Fibroblast of lung (primary cell): ENCODE measurements at regions not wholly inside any gene's neighbourhood (a gene's known extent, or its start where the extent isn't known, plus 50 kb on each side); places are given as distances from the start of the nearest gene placed in this dataset.

Experiments used
- DNase-seq, 2 donors: peaks; one replicate each; pipeline versions ENCODE4 v3.0.0 to v3.0.0-alpha.2; 2010; ENCODE audit warnings: low read depth in 2 of 2
- H2AFZ ChIP-seq: 2 replicates; pipeline ENCODE4 v1.5.1; 2012; ENCODE audit warnings: low read length, control low read depth, inconsistent platforms
- H3K27ac ChIP-seq: 2 replicates; pipeline ENCODE4 v1.5.1; 2011; ENCODE audit warnings: low read length, control low read depth; ENCODE audit not compliant: insufficient read depth
- H3K27me3 ChIP-seq: 2 replicates; pipeline ENCODE4 v1.5.1; 2011; ENCODE audit warnings: mild to moderate bottlenecking, low read length; ENCODE audit not compliant: control insufficient read depth, insufficient read depth
- H3K36me3 ChIP-seq: 2 replicates; pipeline ENCODE4 v1.5.1; 2011; ENCODE audit warnings: low read length; ENCODE audit not compliant: control insufficient read depth, insufficient read depth
- H3K4me1 ChIP-seq: 2 replicates; pipeline ENCODE4 v1.5.1; 2011; ENCODE audit warnings: low read length; ENCODE audit not compliant: control insufficient read depth, insufficient read depth; ENCODE audit errors: extremely low read depth
- H3K4me2 ChIP-seq: 2 replicates; pipeline ENCODE4 v1.5.1; 2011; ENCODE audit warnings: low read length, control low read depth; ENCODE audit not compliant: insufficient read depth; ENCODE audit errors: extremely low read depth
- H3K4me3 ChIP-seq, 4 experiments: fragments of 200-600 bp in 1 of 4; sonication (generic) in 1 of 4; replicated peaks in 1 of 4; 2 replicates each; pipeline ENCODE4 v1.5.1; 2011 to 2016; ENCODE audit warnings: low read length in 4 of 4, low read depth in 3 of 4, mild to moderate bottlenecking in 3 of 4, control low read depth in 2 of 4, inconsistent platforms in 1 of 4, mixed read lengths in 1 of 4; ENCODE audit not compliant: insufficient read depth in 1 of 4; ENCODE audit errors: control extremely low read depth in 1 of 4
- H3K79me2 ChIP-seq: 2 replicates; pipeline ENCODE4 v1.5.1; 2012; ENCODE audit warnings: mild to moderate bottlenecking, low read length, inconsistent platforms; ENCODE audit not compliant: control insufficient read depth, insufficient read depth
- H3K9ac ChIP-seq: 2 replicates; pipeline ENCODE4 v1.5.1; 2011; ENCODE audit warnings: mild to moderate bottlenecking, low read length, control low read depth; ENCODE audit not compliant: insufficient read depth
- H3K9me3 ChIP-seq: 2 replicates; pipeline ENCODE4 v1.5.1; 2012; ENCODE audit warnings: low read depth, low read length; ENCODE audit not compliant: control insufficient read depth, insufficient read depth
- H4K20me1 ChIP-seq: 2 replicates; pipeline ENCODE4 v1.5.1; 2011; ENCODE audit warnings: low read length; ENCODE audit not compliant: control insufficient read depth, insufficient read depth; ENCODE audit errors: extremely low read depth
- EZH2 ChIP-seq: IDR thresholded peaks from 2 replicates; pipeline ENCODE4 v1.5.1; 2012; ENCODE audit warnings: low read length, control low read depth, mild to moderate bottlenecking; ENCODE audit errors: missing control alignments
- TF ChIP-seq, protein P1 (sequence below), 2 donors: IDR thresholded peaks in 1 of 2; conservative IDR thresholded peaks in 1 of 2; 1 replicate in 1 of 2; 2 replicates in 1 of 2; pipeline ENCODE4 v1.5.1; 2011 to 2012; ENCODE audit warnings: low read length in 2 of 2, control low read depth in 1 of 2, inconsistent platforms in 1 of 2, low read depth in 1 of 2, mild to moderate bottlenecking in 1 of 2

DNA sequence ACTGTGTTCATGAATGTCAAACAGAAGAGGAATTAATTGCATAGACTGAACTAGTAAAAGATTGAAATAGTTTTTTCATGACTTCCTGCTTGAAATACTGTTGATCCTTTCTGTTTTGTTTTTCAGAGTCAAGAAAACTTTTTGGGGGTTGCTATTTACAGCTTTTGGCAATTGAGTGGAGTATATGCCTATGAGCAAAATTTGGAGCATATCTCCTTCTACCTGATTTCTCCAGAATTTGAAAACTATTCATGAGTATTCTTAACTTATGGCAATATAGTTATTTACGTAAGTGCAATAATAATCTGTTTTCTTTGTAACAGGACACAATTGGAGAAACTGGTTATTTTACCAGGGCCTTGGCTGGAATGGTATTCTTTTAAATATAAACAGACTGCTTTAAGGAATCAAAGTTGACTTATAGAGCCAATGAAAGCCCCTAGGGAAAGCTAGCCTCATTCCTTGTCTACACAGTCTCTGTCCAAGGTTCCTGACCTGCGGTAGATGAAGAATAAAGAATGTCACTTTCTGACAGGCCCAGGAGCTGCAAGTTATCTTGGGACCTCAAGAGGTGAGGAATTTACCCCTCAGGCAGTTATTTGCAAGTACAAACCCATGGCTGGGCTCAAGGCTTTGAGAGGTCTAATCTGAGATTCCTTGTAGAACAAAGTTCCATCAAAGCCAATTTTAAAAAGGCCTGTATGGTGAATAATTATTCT lies 193.5 kb upstream of the NDUFV2 start:
- Histone ChIP-seq H3K9ac (no peak overlapping the region), H4K20me1 (no peaks in the 10 kb centered on the region), H3K9me3 (no peaks in the 10 kb centered on the region), H3K36me3 (no peaks in the 10 kb centered on the region), H3K4me1 (no peaks in the 10 kb centered on the region), H3K79me2 (no peaks in the 10 kb centered on the region), H3K27me3 (no peaks in the 10 kb centered on the region), H3K4me3 (no peak overlapping the region), H3K4me2 (no peak overlapping the region), H2AFZ (no peak overlapping the region), H3K27ac (no peak overlapping the region)
- TF ChIP-seq EZH2 = no peak
- TF ChIP-seq, protein P1, sequence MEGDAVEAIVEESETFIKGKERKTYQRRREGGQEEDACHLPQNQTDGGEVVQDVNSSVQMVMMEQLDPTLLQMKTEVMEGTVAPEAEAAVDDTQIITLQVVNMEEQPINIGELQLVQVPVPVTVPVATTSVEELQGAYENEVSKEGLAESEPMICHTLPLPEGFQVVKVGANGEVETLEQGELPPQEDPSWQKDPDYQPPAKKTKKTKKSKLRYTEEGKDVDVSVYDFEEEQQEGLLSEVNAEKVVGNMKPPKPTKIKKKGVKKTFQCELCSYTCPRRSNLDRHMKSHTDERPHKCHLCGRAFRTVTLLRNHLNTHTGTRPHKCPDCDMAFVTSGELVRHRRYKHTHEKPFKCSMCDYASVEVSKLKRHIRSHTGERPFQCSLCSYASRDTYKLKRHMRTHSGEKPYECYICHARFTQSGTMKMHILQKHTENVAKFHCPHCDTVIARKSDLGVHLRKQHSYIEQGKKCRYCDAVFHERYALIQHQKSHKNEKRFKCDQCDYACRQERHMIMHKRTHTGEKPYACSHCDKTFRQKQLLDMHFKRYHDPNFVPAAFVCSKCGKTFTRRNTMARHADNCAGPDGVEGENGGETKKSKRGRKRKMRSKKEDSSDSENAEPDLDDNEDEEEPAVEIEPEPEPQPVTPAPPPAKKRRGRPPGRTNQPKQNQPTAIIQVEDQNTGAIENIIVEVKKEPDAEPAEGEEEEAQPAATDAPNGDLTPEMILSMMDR (conservative IDR thresholded peaks at IDR 0.05 in 1 of 2, IDR thresholded peaks at IDR 0.05 in 1 of 2; ENCODE audit: low read depth in 1 of 2, low read length in 2 of 2) = no peak
- no peak for DNase-seq

DNA sequence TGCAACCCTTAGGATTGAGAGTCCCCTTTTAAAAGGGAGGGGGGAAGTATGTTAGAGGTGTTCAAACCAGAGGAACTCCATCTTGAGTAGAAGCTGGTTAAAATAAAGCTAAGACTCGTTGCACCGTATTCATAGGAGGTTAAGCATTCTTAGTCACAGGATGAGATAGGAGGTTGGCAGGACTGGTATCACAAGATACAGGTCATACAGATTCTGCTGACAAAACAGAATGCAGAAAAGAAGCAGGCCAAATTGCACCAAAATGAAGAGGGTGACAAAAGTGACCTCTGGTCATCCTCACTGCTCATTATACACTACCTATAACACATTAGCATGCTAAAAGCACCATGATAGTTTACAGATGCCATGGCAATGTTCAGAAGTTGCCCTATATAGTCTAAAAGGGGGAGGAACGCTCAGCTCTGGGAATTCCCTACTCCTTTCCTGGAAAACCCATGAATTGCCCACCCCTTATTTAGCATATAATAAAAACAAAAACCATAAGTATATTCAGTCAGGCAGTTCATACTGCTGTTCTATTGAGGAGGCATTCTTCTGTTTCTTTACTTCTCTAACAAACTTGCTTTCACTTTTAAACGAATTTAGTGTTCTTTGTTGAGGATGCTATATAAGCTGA lies 192.2 kb upstream of the NDUFV2 start:
- H3K4me2 ChIP-seq = peak overlapping the region; percentile 38
- H4K20me1 ChIP-seq = no peaks in the 10 kb centered on the region
- H3K9me3 ChIP-seq = no peaks in the 10 kb centered on the region
- H3K27ac ChIP-seq = no peak overlapping the region
- TF ChIP-seq EZH2 = no peak
- TF ChIP-seq, protein P1 (conservative IDR thresholded peaks at IDR 0.05 in 1 of 2, IDR thresholded peaks at IDR 0.05 in 1 of 2; ENCODE audit: low read depth in 1 of 2, low read length in 2 of 2) = no peak
- H3K27me3 ChIP-seq = no peaks in the 10 kb centered on the region
- no peak overlapping the region for H3K4me3 ChIP-seq
- DNase-seq = no peak
- no peaks in the 10 kb centered on the region for H3K4me1 ChIP-seq
- H3K79me2 ChIP-seq = no peaks in the 10 kb centered on the region
- no peaks in the 10 kb centered on the region for H3K36me3 ChIP-seq
- H3K9ac ChIP-seq = no peak overlapping the region
- H2AFZ ChIP-seq = no peak overlapping the region

DNA sequence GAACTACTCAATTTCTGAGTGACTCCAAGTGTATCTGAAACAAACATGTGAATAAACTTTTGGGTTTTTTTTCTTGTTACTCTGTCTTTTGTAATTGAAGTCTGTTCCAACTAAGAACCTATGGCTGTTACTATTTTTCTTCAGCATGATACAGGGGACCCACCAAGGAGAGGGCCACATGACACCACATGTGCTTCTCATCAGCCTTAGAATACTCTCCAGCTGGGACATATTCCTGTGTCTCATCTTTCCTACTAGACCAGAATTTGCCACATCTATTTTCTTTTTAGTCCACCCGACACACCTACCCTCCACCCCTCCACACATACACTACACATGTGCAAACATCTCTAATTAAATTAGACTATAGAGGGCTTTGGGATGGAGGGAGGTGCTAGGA lies 191.7 kb upstream of the NDUFV2 start:
- Histone ChIP-seq H3K79me2 (no peaks in the 10 kb centered on the region), H3K9ac (no peak overlapping the region), H3K27me3 (no peaks in the 10 kb centered on the region), H4K20me1 (no peaks in the 10 kb centered on the region), H3K27ac (no peak overlapping the region), H3K9me3 (no peaks in the 10 kb centered on the region), H3K36me3 (no peaks in the 10 kb centered on the region), H3K4me3 (no peak overlapping the region), H3K4me1 (no peaks in the 10 kb centered on the region), H3K4me2 (peak overlapping the region; percentile 38), H2AFZ (no peak overlapping the region)
- DNase-seq = no peak
- TF ChIP-seq, protein P1 (conservative IDR thresholded peaks at IDR 0.05 in 1 of 2, IDR thresholded peaks at IDR 0.05 in 1 of 2; ENCODE audit: low read depth in 1 of 2, low read length in 2 of 2) = no peak
- TF ChIP-seq EZH2 = no peak
